Fibroblast of mammary gland (primary cell): ENCODE measurements at regions not wholly inside any gene's neighbourhood (a gene's known extent, or its start where the extent isn't known, plus 50 kb on each side); places are given as distances from the start of the nearest gene placed in this dataset.
"Not testable (repeated sequence)": the region's sequence is repeated elsewhere in the genome, so short reads cannot be mapped to it uniquely, and the experiment has no call there.

Source experiments
- DNase-seq: peaks from one replicate; pipeline ENCODE4 v3.0.0-alpha.2; 2010; ENCODE audit warnings: low read depth
- H3K4me3 ChIP-seq: 2 replicates; pipeline ENCODE4 v1.5.1; 2011; ENCODE audit warnings: low read depth, mild to moderate bottlenecking, low read length, moderate library complexity; ENCODE audit not compliant: control insufficient read depth
- CTCF ChIP-seq: conservative IDR thresholded peaks from 2 replicates; pipeline ENCODE4 v1.5.1; 2011; ENCODE audit warnings: low read depth, low read length, inconsistent platforms; ENCODE audit not compliant: control insufficient read depth, insufficient read depth

- no peak for TF ChIP-seq CTCF
- DNase-seq, result peak; percentile 71
- no peak overlapping the region for H3K4me3 ChIP-seq
These were observed 111.2 kb upstream of the XIST start for GRCh38 chrX:73963682-73964081.

GRCh38 chrX:73962948-73963347 lies 110.4 kb upstream of the XIST start:
- TF ChIP-seq CTCF, result no peak
- no peak overlapping the region for H3K4me3 ChIP-seq
- no peak for DNase-seq

GRCh38 chrX:73961867-73962266 lies 109.4 kb upstream of the XIST start:
- DNase-seq, H3K4me3 ChIP-seq: not testable (repeated sequence)

- DNase-seq, result peak; percentile 24
- peak overlapping the region; percentile 99 for H3K4me3 ChIP-seq
- no peak for TF ChIP-seq CTCF
These were observed 92.0 kb upstream of the XIST start for GRCh38 chrX:73944563-73944908.

- DNase-seq, result peak; percentile 90
- peak overlapping the region; percentile 99 for H3K4me3 ChIP-seq
- TF ChIP-seq CTCF, result no peak
These were observed 91.4 kb upstream of the XIST start for GRCh38 chrX:73943693-73944562.

- no peak for DNase-seq
- TF ChIP-seq CTCF, result no peak
These were observed 88.5 kb upstream of the XIST start for GRCh38 chrX:73940893-73941470.

GRCh38 chrX:73937843-73938242 lies 85.3 kb upstream of the XIST start:
- peak; percentile 53 for DNase-seq
- H3K4me3 ChIP-seq, result not testable (repeated sequence)

More at GRCh38 chrX:73940893-73941470, 88.5 kb upstream of the XIST start:
- no peak overlapping the region for H3K4me3 ChIP-seq
